GM21423 (cell line): ENCODE measurements at regions not wholly inside any gene's neighbourhood (a gene's known extent, or its start where the extent isn't known, plus 50 kb on each side); places are given as distances from the start of the nearest gene placed in this dataset.
"Not testable (repeated sequence)": the region's sequence is repeated elsewhere in the genome, so short reads cannot be mapped to it uniquely, and the experiment has no call there.

Experiments used
- ATAC-seq: cut with Tn5 transposase; IDR thresholded peaks from one replicate; pipeline ENCODE4 v1.9.1; 2021; ENCODE audit warnings: mild to moderate bottlenecking, moderate library complexity; ENCODE audit not compliant: unreplicated experiment

- ATAC-seq: no peak
Measured at GRCh38 chr12:90235642-90236041, 527.0 kb upstream of the ATP2B1 start.

- ATAC-seq: no peak
Measured at GRCh38 chr12:90234472-90234871, 525.8 kb upstream of the ATP2B1 start.

- no peak for ATAC-seq
Measured at GRCh38 chr12:90233168-90234100, 524.8 kb upstream of the ATP2B1 start.

GRCh38 chr12:90229407-90230170, 521.0 kb upstream of the ATP2B1 start:
- no peak for ATAC-seq

- ATAC-seq: no peak
Measured at GRCh38 chr12:90226211-90226610, 517.6 kb upstream of the ATP2B1 start.

- ATAC-seq: peak; percentile 48
Measured at GRCh38 chr12:90216815-90217214, 508.2 kb upstream of the ATP2B1 start.

- no peak for ATAC-seq
Measured at GRCh38 chr12:90216020-90216552, 507.4 kb upstream of the ATP2B1 start.

- ATAC-seq: no peak
Measured at GRCh38 chr12:90211017-90211416, 502.4 kb upstream of the ATP2B1 start.

- ATAC-seq: no peak
Measured at GRCh38 chr12:90209029-90209428, 500.4 kb upstream of the ATP2B1 start.

GRCh38 chr12:90208379-90208778, 499.7 kb upstream of the ATP2B1 start:
- not testable (repeated sequence) for ATAC-seq

- ATAC-seq: no peak
Measured at GRCh38 chr12:90207799-90208198, 499.2 kb upstream of the ATP2B1 start.

GRCh38 chr12:90205165-90205564, 496.5 kb upstream of the ATP2B1 start:
- no peak for ATAC-seq

GRCh38 chr12:90203556-90203955, 494.9 kb upstream of the ATP2B1 start:
- ATAC-seq: no peak

GRCh38 chr12:90199006-90199405, 490.4 kb upstream of the ATP2B1 start:
- no peak for ATAC-seq

GRCh38 chr12:90193500-90193899, 484.9 kb upstream of the ATP2B1 start:
- no peak for ATAC-seq

GRCh38 chr12:90188857-90189256, 480.2 kb upstream of the ATP2B1 start:
- no peak for ATAC-seq

GRCh38 chr12:90183201-90183600, 474.6 kb upstream of the ATP2B1 start:
- ATAC-seq: no peak

GRCh38 chr12:90181216-90181615, 472.6 kb upstream of the ATP2B1 start:
- ATAC-seq: no peak

GRCh38 chr12:90174956-90175355, 466.3 kb upstream of the ATP2B1 start:
- no peak for ATAC-seq

GRCh38 chr12:90174198-90174510, 465.5 kb upstream of the ATP2B1 start:
- ATAC-seq: no peak

GRCh38 chr12:90173499-90174197, 465.0 kb upstream of the ATP2B1 start:
- no peak for ATAC-seq
